ENCODE measurements at regions not wholly inside any gene's neighbourhood (a gene's known extent, or its start where the extent isn't known, plus 50 kb on each side); places are given as distances from the start of the nearest gene placed in this dataset.

GRCh38 chrY:8094429-8094828 lies 1182.9 kb upstream of the AMELY start:
- H3K27me3 ChIP-seq (ENCODE audit: control insufficient read depth, insufficient read depth, low read length): no peaks in the 10 kb centered on the region
- no peaks in the 10 kb centered on the region for H3K9me3 ChIP-seq (ENCODE audit: control insufficient read depth in 2 of 3, insufficient read depth in 1 of 3, low read length in 3 of 3)
- intact Hi-C loops (cut with DNase I): no loop called here
- H3K4me3 ChIP-seq (ENCODE audit: low read length in 3 of 3): no peak overlapping the region
- no peaks in the 10 kb centered on the region for H3K36me3 ChIP-seq (ENCODE audit: control insufficient read depth in 2 of 3, insufficient read depth in 3 of 3, low read length in 3 of 3)
- no peaks in the 10 kb centered on the region for H3K4me1 ChIP-seq (ENCODE audit: control insufficient read depth in 2 of 3, insufficient read depth in 2 of 3, low read depth in 1 of 3, low read length in 3 of 3)
- no peak overlapping the region for H3K9ac ChIP-seq (ENCODE audit: low read length in 3 of 3)
- no peak for TF ChIP-seq CTCF (IDR thresholded peaks at IDR 0.05; ENCODE audit: borderline replicate concordance, extremely low read depth, insufficient read depth)
- H3K27ac ChIP-seq (ENCODE audit: low read depth in 2 of 2, low read length in 2 of 2): no peak overlapping the region
- DNase-seq (no peak), FAIRE-seq (no peak)

- DNase-seq: no peak
- intact Hi-C loops (cut with DNase I): no loop called here
Measured at GRCh38 chrY:8092926-8093325, 1181.4 kb upstream of the AMELY start.

GRCh38 chrY:8085925-8086324 lies 1174.4 kb upstream of the AMELY start:
- Histone ChIP-seq H3K27ac (ENCODE audit: low read depth in 2 of 2, low read length in 2 of 2) (no peak overlapping the region), H3K4me1 (ENCODE audit: control insufficient read depth in 2 of 3, insufficient read depth in 2 of 3, low read depth in 1 of 3, low read length in 3 of 3) (no peaks in the 10 kb centered on the region), H3K27me3 (ENCODE audit: control insufficient read depth, insufficient read depth, low read length) (no peaks in the 10 kb centered on the region), H3K4me3 (ENCODE audit: low read length in 3 of 3) (no peak overlapping the region), H3K9ac (ENCODE audit: low read length in 3 of 3) (no peak overlapping the region), H3K36me3 (ENCODE audit: control insufficient read depth in 2 of 3, insufficient read depth in 3 of 3, low read length in 3 of 3) (no peaks in the 10 kb centered on the region), H3K9me3 (ENCODE audit: control insufficient read depth in 2 of 3, insufficient read depth in 1 of 3, low read length in 3 of 3) (no peaks in the 10 kb centered on the region)
- FAIRE-seq: no peak
- intact Hi-C loops (cut with DNase I): no loop called here
- no peak for TF ChIP-seq CTCF (IDR thresholded peaks at IDR 0.05; ENCODE audit: borderline replicate concordance, extremely low read depth, insufficient read depth)
- DNase-seq: no peak

More at GRCh38 chrY:8092926-8093325, 1181.4 kb upstream of the AMELY start:
- no peaks in the 10 kb centered on the region for H3K27me3 ChIP-seq (ENCODE audit: control insufficient read depth, insufficient read depth, low read length)
- no peak overlapping the region for H3K9ac ChIP-seq (ENCODE audit: low read length in 3 of 3)
- H3K4me3 ChIP-seq (ENCODE audit: low read length in 3 of 3): no peak overlapping the region
- FAIRE-seq: no peak
- H3K4me1 ChIP-seq (ENCODE audit: control insufficient read depth in 2 of 3, insufficient read depth in 2 of 3, low read depth in 1 of 3, low read length in 3 of 3): no peaks in the 10 kb centered on the region
- no peaks in the 10 kb centered on the region for H3K9me3 ChIP-seq (ENCODE audit: control insufficient read depth in 2 of 3, insufficient read depth in 1 of 3, low read length in 3 of 3)
- no peak overlapping the region for H3K27ac ChIP-seq (ENCODE audit: low read depth in 2 of 2, low read length in 2 of 2)
- no peak for TF ChIP-seq CTCF (IDR thresholded peaks at IDR 0.05; ENCODE audit: borderline replicate concordance, extremely low read depth, insufficient read depth)
- H3K36me3 ChIP-seq (ENCODE audit: control insufficient read depth in 2 of 3, insufficient read depth in 3 of 3, low read length in 3 of 3): no peaks in the 10 kb centered on the region

- no peak overlapping the region for H3K4me3 ChIP-seq (ENCODE audit: low read length in 3 of 3)
- intact Hi-C loops (cut with DNase I): no loop called here
- H3K9me3 ChIP-seq (ENCODE audit: control insufficient read depth in 2 of 3, insufficient read depth in 1 of 3, low read length in 3 of 3): peaks cover 0 to 3% (median 0%) of the 10 kb centered on the region in 3 donors
Measured at GRCh38 chrY:8084192-8084591, 1172.6 kb upstream of the AMELY start.

More at GRCh38 chrY:8084192-8084591, 1172.6 kb upstream of the AMELY start:
- no peaks in the 10 kb centered on the region for H3K27me3 ChIP-seq (ENCODE audit: control insufficient read depth, insufficient read depth, low read length)
- TF ChIP-seq CTCF (IDR thresholded peaks at IDR 0.05; ENCODE audit: borderline replicate concordance, extremely low read depth, insufficient read depth): no peak
- H3K36me3 ChIP-seq (ENCODE audit: control insufficient read depth in 2 of 3, insufficient read depth in 3 of 3, low read length in 3 of 3): no peaks in the 10 kb centered on the region
- no peak overlapping the region for H3K27ac ChIP-seq (ENCODE audit: low read depth in 2 of 2, low read length in 2 of 2)
- H3K9ac ChIP-seq (ENCODE audit: low read length in 3 of 3): no peak overlapping the region
- FAIRE-seq (no peak), DNase-seq (no peak)
- no peaks in the 10 kb centered on the region for H3K4me1 ChIP-seq (ENCODE audit: control insufficient read depth in 2 of 3, insufficient read depth in 2 of 3, low read depth in 1 of 3, low read length in 3 of 3)
